SK-N-SH treated with all-trans-retinoic acid at 6 μM for 48 hours (cell line): ENCODE measurements at regions not wholly inside any gene's neighbourhood (a gene's known extent, or its start where the extent isn't known, plus 50 kb on each side); places are given as distances from the start of the nearest gene placed in this dataset.

Experiments used
- ARNTL ChIP-seq: fragments of 450-650 bp; formaldehyde crosslinking; IDR thresholded peaks from 2 replicates; pipeline ENCODE4 v1.5.0; 2020; ENCODE audit warnings: low read depth, mild to moderate bottlenecking, moderate library complexity, borderline replicate concordance
- BACH2 ChIP-seq: fragments of 250-450 bp; sonication (Bioruptor Pico); IDR thresholded peaks from 2 replicates; pipeline ENCODE4 v1.9.0; 2021; ENCODE audit warnings: mild to moderate bottlenecking, borderline replicate concordance
- CREB5 ChIP-seq: fragments of 250-450 bp; sonication (Bioruptor Pico); IDR thresholded peaks from 2 replicates; pipeline ENCODE4 v1.5.1; 2020; ENCODE audit warnings: low read depth, mild to moderate bottlenecking, moderate library complexity
- GLIS3 ChIP-seq: fragments of 250-450 bp; sonication (Bioruptor Pico); IDR thresholded peaks from 2 replicates; pipeline ENCODE4 v1.5.0; 2020; ENCODE audit warnings: mild to moderate bottlenecking, moderate library complexity
- OSR1 ChIP-seq: fragments of 250-450 bp; sonication (Bioruptor Pico); IDR thresholded peaks from 2 replicates; pipeline ENCODE4 v1.8.0; 2022; ENCODE audit warnings: moderate library complexity, mild to moderate bottlenecking, inconsistent platforms
- PATZ1 ChIP-seq: fragments of 250-450 bp; sonication (Bioruptor Pico); IDR thresholded peaks from 2 replicates; pipeline ENCODE4 v1.8.0; 2020; ENCODE audit warnings: mild to moderate bottlenecking, moderate library complexity, borderline replicate concordance
- POU6F1 ChIP-seq: fragments of 250-450 bp; sonication (Bioruptor Pico); IDR thresholded peaks from 2 replicates; pipeline ENCODE4 v1.8.0; 2021; ENCODE audit warnings: low read depth, mild to moderate bottlenecking, moderate library complexity, borderline replicate concordance
- RARB ChIP-seq: fragments of 250-450 bp; sonication (Bioruptor Pico); IDR thresholded peaks from 2 replicates; pipeline ENCODE4 v1.8.0; 2021; ENCODE audit warnings: mild to moderate bottlenecking, moderate library complexity
- TCF4 ChIP-seq: fragments of 250-450 bp; sonication (Bioruptor Pico); IDR thresholded peaks from 2 replicates; pipeline ENCODE4 v1.8.0; 2021; ENCODE audit warnings: mild to moderate bottlenecking, moderate library complexity, borderline replicate concordance
- ZC3H10 ChIP-seq: fragments of 250-450 bp; sonication (Bioruptor Pico); IDR thresholded peaks from 2 replicates; pipeline ENCODE4 v1.5.1; 2021; ENCODE audit warnings: mild to moderate bottlenecking, moderate library complexity
- ZFP3 ChIP-seq: fragments of 250-450 bp; sonication (Bioruptor Pico); IDR thresholded peaks from 2 replicates; pipeline ENCODE4 v1.5.0; 2020; ENCODE audit warnings: mild to moderate bottlenecking, moderate library complexity
- ZFP30 ChIP-seq: fragments of 450-650 bp; formaldehyde crosslinking; IDR thresholded peaks from 2 replicates; pipeline ENCODE4 v1.5.0; 2022; ENCODE audit warnings: mild to moderate bottlenecking, moderate library complexity
- ZNF70 ChIP-seq: fragments of 450-650 bp; formaldehyde crosslinking; IDR thresholded peaks from 2 replicates; pipeline ENCODE4 v1.5.0; 2020; ENCODE audit warnings: mild to moderate bottlenecking, moderate library complexity

GRCh38 chr6:106856227-106856874, 118.2 kb downstream of the CD24 start:
- TF ChIP-seq ZC3H10 (no peak), PATZ1 (CRISPR knock-in tag) (no peak), OSR1 (no peak), RARB (CRISPR knock-in tag) (no peak), POU6F1 (CRISPR knock-in tag) (no peak), BACH2 (CRISPR knock-in tag) (no peak), CREB5 (CRISPR knock-in tag) (no peak), ARNTL (CRISPR knock-in tag) (no peak), ZFP3 (CRISPR knock-in tag) (no peak), ZFP30 (no peak), TCF4 (no peak), GLIS3 (CRISPR knock-in tag) (no peak), ZNF70 (no peak)
